ENCODE measurements at regions not wholly inside any gene's neighbourhood (a gene's known extent, or its start where the extent isn't known, plus 50 kb on each side); places are given as distances from the start of the nearest gene placed in this dataset.
A peak's percentile ranks its signal among the peaks of the same experiment; 100 is the strongest.

- H3K4me1 Mint-ChIP-seq: peaks cover 12 to 15% of the 10 kb centered on the region in 2 donors
- no peaks in the 10 kb centered on the region for H3K27me3 ChIP-seq (ENCODE audit: control insufficient read depth, insufficient read depth, low read length)
- H3K4me3 ChIP-seq (ENCODE audit: low read length): no peak overlapping the region
- H3K27ac Mint-ChIP-seq: no peak overlapping the region
- H3K36me3 Mint-ChIP-seq: no peaks in the 10 kb centered on the region
- H3K27me3 Mint-ChIP-seq (ENCODE audit: low read depth in 2 of 2): peaks cover 6 to 34% of the 10 kb centered on the region in 2 donors
- intact Hi-C loops (cut with micrococcal nuclease): no loop called here
- ATAC-seq: no peak
- WGBS (ENCODE audit: insufficient coverage): 81% methylated on average over 9 of the region's 11 CpGs
- H3K9me3 Mint-ChIP-seq: no peaks in the 10 kb centered on the region
- H3K27ac ChIP-seq (ENCODE audit: low read length): no peak overlapping the region
- H3K36me3 ChIP-seq (ENCODE audit: control insufficient read depth, insufficient read depth, low read length): no peaks in the 10 kb centered on the region
- H3K4me1 ChIP-seq (ENCODE audit: control insufficient read depth, insufficient read depth, low read length): peaks cover 16% of the 10 kb centered on the region
- no peaks in the 10 kb centered on the region for H3K9me3 ChIP-seq (ENCODE audit: control insufficient read depth, insufficient read depth, low read length)
- no peak for TF ChIP-seq CTCF (IDR thresholded peaks at IDR 0.05)
- H3K4me3 Mint-ChIP-seq: no peak overlapping the region
- DNase-seq: no peak
Measured at GRCh38 chr10:70977625-70978024, 89.3 kb upstream of the PCBD1 start.

GRCh38 chr10:70978181-70978580, 89.8 kb upstream of the PCBD1 start:
- no peaks in the 10 kb centered on the region for H3K9me3 Mint-ChIP-seq
- Histone ChIP-seq H3K4me3 (ENCODE audit: low read length) (no peak overlapping the region), H3K27me3 (ENCODE audit: control insufficient read depth, insufficient read depth, low read length) (no peaks in the 10 kb centered on the region), H3K36me3 (ENCODE audit: control insufficient read depth, insufficient read depth, low read length) (no peaks in the 10 kb centered on the region), H3K4me1 (ENCODE audit: control insufficient read depth, insufficient read depth, low read length) (peaks cover 22% of the 10 kb centered on the region), H3K27ac (ENCODE audit: low read length) (no peak overlapping the region), H3K9me3 (ENCODE audit: control insufficient read depth, insufficient read depth, low read length) (no peaks in the 10 kb centered on the region)
- WGBS (ENCODE audit: insufficient coverage): 88% methylated on average over 6 of the region's 6 CpGs
- no peaks in the 10 kb centered on the region for H3K36me3 Mint-ChIP-seq
- H3K4me1 Mint-ChIP-seq: peaks cover 17 to 20% of the 10 kb centered on the region in 2 donors
- no peak for TF ChIP-seq CTCF (IDR thresholded peaks at IDR 0.05)
- DNase-seq: no peak
- H3K4me3 Mint-ChIP-seq: no peak overlapping the region
- no peak for ATAC-seq
- H3K27ac Mint-ChIP-seq: no peak overlapping the region
- H3K27me3 Mint-ChIP-seq (ENCODE audit: low read depth in 2 of 2): peaks cover 5 to 29% of the 10 kb centered on the region in 2 donors
- intact Hi-C loops (cut with micrococcal nuclease): no loop called here

- ATAC-seq (no peak), DNase-seq (no peak)
- H3K27ac ChIP-seq (ENCODE audit: low read length): no peak overlapping the region
- TF ChIP-seq CTCF (IDR thresholded peaks at IDR 0.05): no peak
- no peaks in the 10 kb centered on the region for H3K36me3 ChIP-seq (ENCODE audit: control insufficient read depth, insufficient read depth, low read length)
- H3K4me3 ChIP-seq (ENCODE audit: low read length): no peak overlapping the region
- WGBS (ENCODE audit: insufficient coverage): 86% methylated on average over 6 of the region's 8 CpGs
- intact Hi-C loops (cut with micrococcal nuclease): no loop called here
- H3K4me1 Mint-ChIP-seq: peaks cover 19 to 27% of the 10 kb centered on the region in 2 donors
- H3K9me3 ChIP-seq (ENCODE audit: control insufficient read depth, insufficient read depth, low read length): no peaks in the 10 kb centered on the region
- H3K27ac Mint-ChIP-seq: no peak overlapping the region
- H3K4me1 ChIP-seq (ENCODE audit: control insufficient read depth, insufficient read depth, low read length): peaks cover 24% of the 10 kb centered on the region
- H3K4me3 Mint-ChIP-seq: no peak overlapping the region
- H3K36me3 Mint-ChIP-seq: no peaks in the 10 kb centered on the region
- H3K9me3 Mint-ChIP-seq: no peaks in the 10 kb centered on the region
- H3K27me3 Mint-ChIP-seq (ENCODE audit: low read depth in 2 of 2): peaks cover 2 to 21% of the 10 kb centered on the region in 2 donors
- H3K27me3 ChIP-seq (ENCODE audit: control insufficient read depth, insufficient read depth, low read length): no peaks in the 10 kb centered on the region
Measured at GRCh38 chr10:70978816-70979480, 90.6 kb upstream of the PCBD1 start.

GRCh38 chr10:70980687-70981086, 92.3 kb upstream of the PCBD1 start:
- no peak for TF ChIP-seq CTCF (IDR thresholded peaks at IDR 0.05)
- Mint-ChIP-seq H3K27me3 (ENCODE audit: low read depth in 2 of 2) (peaks cover 0 to 12% of the 10 kb centered on the region in 2 donors), H3K9me3 (no peaks in the 10 kb centered on the region), H3K27ac (peak overlapping the region in 1 of 2 donors; percentile 92), H3K4me1 (peaks cover 28 to 43% of the 10 kb centered on the region in 2 donors), H3K36me3 (no peaks in the 10 kb centered on the region), H3K4me3 (no peak overlapping the region)
- H3K9me3 ChIP-seq (ENCODE audit: control insufficient read depth, insufficient read depth, low read length): no peaks in the 10 kb centered on the region
- intact Hi-C loops (cut with micrococcal nuclease): no loop called here
- DNase-seq (no peak), ATAC-seq (no peak)
- peaks cover 30% of the 10 kb centered on the region for H3K4me1 ChIP-seq (ENCODE audit: control insufficient read depth, insufficient read depth, low read length)
- no peak overlapping the region for H3K27ac ChIP-seq (ENCODE audit: low read length)
- H3K4me3 ChIP-seq (ENCODE audit: low read length): no peak overlapping the region
- H3K36me3 ChIP-seq (ENCODE audit: control insufficient read depth, insufficient read depth, low read length): no peaks in the 10 kb centered on the region
- 89% methylated on average over 2 of the region's 2 CpGs for WGBS (ENCODE audit: insufficient coverage)
- no peaks in the 10 kb centered on the region for H3K27me3 ChIP-seq (ENCODE audit: control insufficient read depth, insufficient read depth, low read length)
